ENCODE measurements at regions not wholly inside any gene's neighbourhood (a gene's known extent, or its start where the extent isn't known, plus 50 kb on each side); places are given as distances from the start of the nearest gene placed in this dataset.

DNA sequence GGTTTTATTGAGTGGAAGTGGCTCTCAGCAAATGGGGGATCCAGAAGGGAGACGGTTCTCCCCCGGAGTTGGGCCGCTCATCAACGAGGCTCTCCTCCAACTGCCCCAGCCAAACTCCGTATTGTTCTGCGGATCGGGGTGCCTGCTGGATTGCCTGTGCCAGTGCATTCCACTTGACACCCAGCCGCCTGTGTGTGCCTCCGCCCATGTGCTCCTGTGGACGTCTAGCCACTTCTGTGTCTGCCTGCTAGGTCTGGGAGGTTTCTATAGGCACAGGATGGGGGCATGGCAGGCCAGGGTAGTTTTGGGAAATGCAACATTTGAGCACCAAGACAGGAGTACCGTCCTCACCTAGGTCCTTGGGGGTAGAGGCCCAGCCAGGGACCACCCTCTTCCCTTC is 225.7 kb upstream of the AMIGO2 start:
- Histone ChIP-seq H2AFZ (no peak overlapping the region), H3K36me3 (replicated peaks; ENCODE audit: insufficient read depth, low read depth) (no peaks in the 10 kb centered on the region), H3K4me3 (no peak overlapping the region), H3K9me3 (ENCODE audit: low read depth) (no peaks in the 10 kb centered on the region), H3K4me2 (no peak overlapping the region), H3K4me1 (ENCODE audit: insufficient read depth) (no peaks in the 10 kb centered on the region), H4K20me1 (ENCODE audit: insufficient read depth, poor library complexity, severe bottlenecking) (no peaks in the 10 kb centered on the region), H3K9me2 (replicated peaks; ENCODE audit: insufficient read depth) (no peaks in the 10 kb centered on the region), H3K79me2 (no peaks in the 10 kb centered on the region), H3K27me3 (no peaks in the 10 kb centered on the region), H3K27ac (no peak overlapping the region)
- TF ChIP-seq, protein P1, sequence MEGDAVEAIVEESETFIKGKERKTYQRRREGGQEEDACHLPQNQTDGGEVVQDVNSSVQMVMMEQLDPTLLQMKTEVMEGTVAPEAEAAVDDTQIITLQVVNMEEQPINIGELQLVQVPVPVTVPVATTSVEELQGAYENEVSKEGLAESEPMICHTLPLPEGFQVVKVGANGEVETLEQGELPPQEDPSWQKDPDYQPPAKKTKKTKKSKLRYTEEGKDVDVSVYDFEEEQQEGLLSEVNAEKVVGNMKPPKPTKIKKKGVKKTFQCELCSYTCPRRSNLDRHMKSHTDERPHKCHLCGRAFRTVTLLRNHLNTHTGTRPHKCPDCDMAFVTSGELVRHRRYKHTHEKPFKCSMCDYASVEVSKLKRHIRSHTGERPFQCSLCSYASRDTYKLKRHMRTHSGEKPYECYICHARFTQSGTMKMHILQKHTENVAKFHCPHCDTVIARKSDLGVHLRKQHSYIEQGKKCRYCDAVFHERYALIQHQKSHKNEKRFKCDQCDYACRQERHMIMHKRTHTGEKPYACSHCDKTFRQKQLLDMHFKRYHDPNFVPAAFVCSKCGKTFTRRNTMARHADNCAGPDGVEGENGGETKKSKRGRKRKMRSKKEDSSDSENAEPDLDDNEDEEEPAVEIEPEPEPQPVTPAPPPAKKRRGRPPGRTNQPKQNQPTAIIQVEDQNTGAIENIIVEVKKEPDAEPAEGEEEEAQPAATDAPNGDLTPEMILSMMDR (IDR thresholded peaks at IDR 0.05; ENCODE audit: poor library complexity) = no peak
- no peak for TF ChIP-seq EZH2 (IDR thresholded peaks at IDR 0.05; ENCODE audit: borderline replicate concordance)
- no peak for TF ChIP-seq EZH2phosphoT487 (IDR thresholded peaks at IDR 0.05; ENCODE audit: low read depth, severe bottlenecking, unreplicated experiment)
- DNase-seq (ENCODE audit: low spot score) = no peak
- WGBS (ENCODE audit: low lambda C conversion rate, missing lambda C conversion rate) = 96% methylated on average over 11 of the region's 11 CpGs

DNA sequence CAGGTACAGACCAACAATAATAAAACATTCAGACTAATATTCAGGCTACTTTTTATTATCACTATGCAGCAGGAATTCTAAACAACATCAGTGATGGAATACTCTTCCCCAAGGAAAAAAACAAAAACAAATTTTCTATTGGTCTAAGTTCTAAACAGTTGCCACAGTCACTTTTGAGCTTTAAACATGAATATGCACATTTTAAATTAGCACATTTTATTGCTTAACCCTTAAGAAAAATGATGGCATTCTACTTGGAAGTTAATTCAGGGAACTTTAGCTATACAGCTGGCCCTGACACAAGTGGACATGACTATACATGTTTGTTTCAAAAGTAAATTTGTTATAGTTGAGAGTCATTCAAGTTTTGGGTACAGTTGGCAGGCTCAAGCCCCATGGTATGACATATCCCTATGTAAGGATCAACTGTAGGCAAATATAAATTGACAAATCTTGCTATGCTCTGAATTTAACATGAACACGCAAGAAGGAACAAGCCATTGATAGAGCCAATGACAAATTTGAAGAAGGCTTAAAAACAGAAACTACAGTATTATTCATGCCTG is 224.3 kb upstream of the AMIGO2 start:
- H3K79me2 ChIP-seq = no peaks in the 10 kb centered on the region
- H3K4me2 ChIP-seq = no peak overlapping the region
- peaks cover 6% of the 10 kb centered on the region for H3K4me1 ChIP-seq (ENCODE audit: insufficient read depth)
- TF ChIP-seq EZH2 (IDR thresholded peaks at IDR 0.05; ENCODE audit: borderline replicate concordance) (no peak), EZH2phosphoT487 (IDR thresholded peaks at IDR 0.05; ENCODE audit: low read depth, severe bottlenecking, unreplicated experiment) (no peak)
- TF ChIP-seq, protein P1 (IDR thresholded peaks at IDR 0.05; ENCODE audit: poor library complexity) = no peak
- no peak overlapping the region for H3K4me3 ChIP-seq
- H3K27me3 ChIP-seq = no peaks in the 10 kb centered on the region
- H2AFZ ChIP-seq = no peak overlapping the region
- WGBS (ENCODE audit: low lambda C conversion rate, missing lambda C conversion rate) = 100% methylated on average over 1 of the region's 1 CpG
- no peaks in the 10 kb centered on the region for H3K36me3 ChIP-seq (replicated peaks; ENCODE audit: insufficient read depth, low read depth)
- DNase-seq (ENCODE audit: low spot score) = no peak
- H3K9me2 ChIP-seq (replicated peaks; ENCODE audit: insufficient read depth) = no peaks in the 10 kb centered on the region
- no peak overlapping the region for H3K27ac ChIP-seq
- H4K20me1 ChIP-seq (ENCODE audit: insufficient read depth, poor library complexity, severe bottlenecking) = no peaks in the 10 kb centered on the region
- H3K9me3 ChIP-seq (ENCODE audit: low read depth) = no peaks in the 10 kb centered on the region

DNA sequence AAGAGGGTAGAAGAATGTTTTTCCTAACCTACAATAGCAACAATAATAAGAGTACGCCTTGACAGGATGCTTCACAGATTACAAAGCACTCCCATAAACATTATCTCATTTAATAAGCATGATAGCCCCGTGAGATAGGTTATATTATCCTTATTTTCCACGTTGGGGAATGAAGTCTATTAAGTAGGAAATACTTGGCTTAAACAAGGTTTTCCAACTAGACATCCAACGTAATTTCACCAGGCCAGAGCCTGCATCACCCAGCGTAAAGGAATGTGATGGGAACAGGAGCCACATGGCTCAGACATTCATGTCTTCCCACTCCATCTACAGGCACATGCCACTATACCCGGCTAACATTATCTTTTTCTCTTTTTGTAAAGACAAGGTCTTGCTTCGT is 223.4 kb upstream of the AMIGO2 start:
- Histone ChIP-seq H3K9me2 (replicated peaks; ENCODE audit: insufficient read depth) (no peaks in the 10 kb centered on the region), H3K79me2 (no peaks in the 10 kb centered on the region), H3K27me3 (no peaks in the 10 kb centered on the region), H2AFZ (no peak overlapping the region), H3K4me2 (no peak overlapping the region), H3K27ac (no peak overlapping the region), H3K36me3 (replicated peaks; ENCODE audit: insufficient read depth, low read depth) (no peaks in the 10 kb centered on the region), H4K20me1 (ENCODE audit: insufficient read depth, poor library complexity, severe bottlenecking) (no peaks in the 10 kb centered on the region), H3K4me1 (ENCODE audit: insufficient read depth) (peaks cover 6% of the 10 kb centered on the region), H3K4me3 (no peak overlapping the region), H3K9me3 (ENCODE audit: low read depth) (no peaks in the 10 kb centered on the region)
- DNase-seq (ENCODE audit: low spot score) = no peak
- TF ChIP-seq, protein P1 (IDR thresholded peaks at IDR 0.05; ENCODE audit: poor library complexity) = no peak
- TF ChIP-seq EZH2phosphoT487 (IDR thresholded peaks at IDR 0.05; ENCODE audit: low read depth, severe bottlenecking, unreplicated experiment) (no peak), EZH2 (IDR thresholded peaks at IDR 0.05; ENCODE audit: borderline replicate concordance) (no peak)
- WGBS (ENCODE audit: low lambda C conversion rate, missing lambda C conversion rate) = 67% methylated on average over 7 of the region's 7 CpGs
